Urothelium cell line (cell line): ENCODE measurements at regions not wholly inside any gene's neighbourhood (a gene's known extent, or its start where the extent isn't known, plus 50 kb on each side); places are given as distances from the start of the nearest gene placed in this dataset.

Experiments
- DNase-seq: peaks from one replicate; pipeline ENCODE4 v3.0.0; 2011; ENCODE audit warnings: low spot score, mixed read lengths
- FAIRE-seq: peaks from 2 replicates; lab custom pipeline; 2011; peaks lifted over from hg19 to GRCh38; lab: Jason Lieb, UNC

DNA sequence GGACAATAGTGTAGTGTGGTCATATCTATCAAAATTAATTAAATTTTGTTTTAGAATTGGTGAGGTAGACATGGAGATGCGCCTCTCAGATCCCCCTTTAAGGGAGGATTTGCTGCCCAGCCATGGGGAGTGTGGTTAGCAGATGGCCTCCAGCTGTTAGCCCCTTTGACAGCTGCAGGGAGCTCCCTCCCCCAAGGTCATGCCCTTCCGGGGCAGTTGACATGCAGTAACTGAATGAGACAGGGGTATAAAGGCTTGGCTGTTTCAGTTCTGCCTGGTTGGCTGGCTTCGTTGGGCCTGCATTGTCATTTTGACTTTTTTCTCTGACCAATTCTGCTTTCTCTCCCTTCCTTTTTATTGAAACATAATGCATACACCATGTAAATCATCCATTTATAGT, 291.5 kb upstream of the SRRM4 start:
- DNase-seq = no peak
- no peak for FAIRE-seq

DNA sequence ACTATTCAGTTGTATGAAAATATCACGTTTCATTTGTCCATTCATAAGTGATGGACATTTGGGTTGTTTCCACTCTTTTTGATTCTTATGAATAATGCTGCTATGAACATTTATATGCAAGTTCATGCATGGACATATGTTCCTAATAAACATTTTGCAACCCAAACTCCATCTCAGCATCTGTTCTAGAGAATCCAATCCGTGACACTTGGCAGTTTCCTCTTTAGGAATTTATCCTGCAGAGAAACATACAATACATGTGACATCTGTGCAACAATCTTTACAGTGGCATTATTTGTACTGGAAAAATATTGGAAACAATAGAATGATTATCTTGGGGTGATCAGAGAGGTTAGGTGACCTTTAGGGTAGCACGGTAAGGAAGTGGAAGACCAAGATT, 290.8 kb upstream of the SRRM4 start:
- FAIRE-seq = no peak

DNA sequence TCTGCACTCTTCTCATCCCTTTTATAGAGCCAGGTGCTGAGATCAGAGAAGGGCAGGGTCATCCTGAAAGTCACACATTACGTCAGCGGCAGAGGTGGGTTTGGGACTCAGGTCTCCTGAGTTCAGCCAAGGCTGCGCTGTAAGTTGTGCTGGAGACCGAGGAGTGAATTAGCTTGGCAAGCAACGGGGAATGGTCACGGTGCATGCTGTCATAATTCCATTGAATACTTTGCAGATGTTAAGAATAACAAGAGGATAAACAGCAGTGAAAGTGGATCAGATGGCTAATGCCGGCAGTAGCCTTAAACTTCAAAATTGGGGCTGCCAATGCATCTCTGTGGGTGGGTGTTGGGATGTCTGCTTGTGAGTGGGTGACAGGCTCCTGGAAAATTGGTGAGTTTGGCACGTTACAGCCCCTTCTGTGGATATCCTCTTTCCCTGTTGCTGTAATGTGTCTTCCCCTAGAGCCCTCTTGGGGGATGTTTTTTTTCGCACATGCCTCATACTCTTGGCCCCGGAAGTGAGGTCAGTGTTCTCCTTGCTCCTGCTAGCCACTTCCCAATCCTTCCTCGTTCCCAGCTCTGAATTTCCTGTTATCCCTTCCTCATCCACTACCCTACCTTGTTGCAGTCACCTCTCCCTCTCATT, 287.1 kb upstream of the SRRM4 start:
- no peak for DNase-seq
- FAIRE-seq = no peak

More for the DNA sequence above, 290.8 kb upstream of the SRRM4 start:
- no peak for DNase-seq

DNA sequence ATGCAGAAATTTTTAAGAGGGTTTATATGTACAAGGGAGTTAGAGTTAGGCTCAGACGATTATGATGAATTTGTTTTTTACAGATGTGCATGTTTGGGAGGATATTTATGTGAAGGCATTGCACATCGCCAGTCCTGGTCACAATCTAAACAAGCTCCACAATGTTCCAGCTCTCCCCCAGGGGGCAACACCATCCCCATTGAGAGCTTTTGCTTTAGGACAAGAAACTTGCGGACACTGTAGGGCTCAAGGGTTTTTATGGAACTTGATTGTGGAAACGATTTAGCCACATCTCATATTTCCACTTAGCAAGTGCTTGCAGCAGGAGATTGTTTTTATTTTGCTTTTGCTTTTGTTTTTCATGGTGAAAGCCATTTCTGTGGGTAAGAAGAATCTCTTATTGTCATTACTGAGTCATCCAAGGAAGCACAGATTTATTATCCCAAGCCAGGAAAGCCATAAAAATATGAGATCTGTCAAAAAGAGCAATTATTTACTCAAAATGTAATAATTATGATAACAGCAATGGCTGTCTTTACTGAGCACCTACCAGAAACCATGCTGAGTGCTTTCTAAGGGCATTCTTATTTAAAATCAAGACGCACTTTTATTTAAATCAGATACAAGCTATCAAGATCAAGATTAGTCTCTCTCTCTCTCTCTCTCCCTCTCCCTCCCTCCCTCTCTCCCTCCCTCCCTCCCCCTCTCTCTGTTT, 276.7 kb upstream of the SRRM4 start:
- FAIRE-seq = no peak

DNA sequence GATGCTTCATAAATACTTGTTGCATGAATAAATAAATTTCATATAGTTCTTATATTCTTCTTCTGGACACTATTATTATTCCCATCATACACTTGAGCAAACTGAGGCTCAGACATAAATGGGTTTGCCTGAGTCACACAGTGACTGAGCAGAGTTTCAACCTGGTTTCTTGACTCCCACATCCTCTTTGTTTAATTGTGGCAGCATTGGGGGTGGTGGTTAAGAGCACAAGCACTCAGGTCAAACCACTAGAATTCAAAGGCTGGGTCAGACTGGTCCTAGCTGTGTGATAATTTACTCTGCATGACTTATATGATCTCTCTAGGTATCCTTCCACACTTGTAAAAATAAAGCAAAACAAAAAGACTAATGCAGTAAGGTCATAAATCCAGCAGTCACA, 274.9 kb upstream of the SRRM4 start:
- FAIRE-seq = no peak
- no peak for DNase-seq

More for the DNA sequence above, 276.7 kb upstream of the SRRM4 start:
- DNase-seq = no peak

DNA sequence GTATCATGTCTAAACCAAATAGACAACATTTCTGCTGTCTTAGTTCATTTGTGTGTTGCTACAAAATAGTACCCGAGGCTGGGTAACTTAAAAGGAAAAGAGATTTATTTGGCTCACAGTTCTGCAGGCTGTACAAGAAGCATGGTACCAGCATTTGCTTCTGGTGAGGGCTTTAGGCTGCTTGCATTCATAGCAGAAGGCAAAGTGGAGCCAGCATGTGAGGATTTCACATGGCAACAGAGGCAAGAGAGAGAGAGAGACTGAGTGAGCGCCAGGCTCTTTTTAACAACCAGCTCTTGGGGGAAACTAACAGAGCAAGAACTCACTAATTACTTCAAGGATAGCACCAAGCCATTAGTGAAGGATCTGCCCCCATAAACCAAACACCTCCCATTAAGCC, 271.4 kb upstream of the SRRM4 start:
- FAIRE-seq = no peak

DNA sequence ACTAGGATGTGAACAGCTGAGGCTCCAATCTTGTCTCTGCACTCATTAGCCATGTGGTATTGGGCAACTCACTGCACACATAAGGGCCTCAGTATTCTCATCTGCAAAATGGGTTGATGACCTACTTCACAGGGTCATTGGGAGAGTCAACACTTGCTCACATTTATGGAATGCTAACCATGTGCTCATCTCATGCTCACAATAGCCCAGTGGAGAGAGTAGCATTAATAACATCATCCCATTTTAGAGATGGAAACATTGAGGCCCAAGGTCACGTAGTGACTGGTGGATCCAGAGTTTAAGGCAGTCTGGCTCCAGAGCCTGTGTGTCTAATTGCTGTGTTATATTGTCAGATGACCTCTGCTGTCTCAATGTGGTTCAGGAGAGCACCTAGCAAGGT, 270.2 kb upstream of the SRRM4 start:
- no peak for DNase-seq
- FAIRE-seq = no peak

More for the DNA sequence above, 271.4 kb upstream of the SRRM4 start:
- DNase-seq = no peak

DNA sequence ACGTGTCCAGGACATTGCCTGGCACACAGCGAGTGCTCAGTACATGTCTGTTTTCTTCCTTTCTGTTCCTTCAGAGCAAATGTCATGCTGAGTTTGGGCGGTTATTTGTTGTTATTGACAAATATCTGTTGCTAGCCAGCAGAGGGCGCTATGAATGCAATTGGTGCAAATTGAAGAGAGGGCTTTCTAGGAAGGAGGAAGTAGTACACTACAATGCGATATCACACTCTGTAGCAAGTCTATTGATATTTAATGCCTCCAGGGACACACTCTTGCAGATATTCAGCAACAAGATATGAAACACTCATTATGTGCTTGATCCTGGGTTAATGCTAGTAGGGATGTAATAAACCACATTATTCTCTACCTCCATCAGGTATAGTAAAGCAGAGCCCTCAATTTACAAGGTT, 267.3 kb upstream of the SRRM4 start:
- peak; percentile 31 for DNase-seq
- no peak for FAIRE-seq

DNA sequence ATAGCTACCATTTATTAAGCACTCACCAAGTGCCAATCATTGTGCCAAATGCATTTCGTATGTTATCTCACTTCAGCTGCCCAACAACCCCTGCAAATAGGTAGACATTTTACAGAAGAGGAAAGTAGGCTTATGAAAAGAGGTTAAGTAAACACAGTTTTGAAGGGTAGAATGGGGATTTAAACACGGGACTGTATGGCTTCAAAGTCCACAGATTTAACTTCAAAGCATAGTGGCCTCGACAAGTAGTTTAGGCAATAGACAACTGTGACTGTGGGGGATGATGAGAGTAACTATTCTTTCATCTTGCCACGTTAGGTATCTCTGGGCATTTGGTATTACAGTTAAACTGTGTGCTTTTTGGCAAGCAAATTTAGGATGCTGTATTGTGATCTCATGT, 266.8 kb upstream of the SRRM4 start:
- no peak for FAIRE-seq

DNA sequence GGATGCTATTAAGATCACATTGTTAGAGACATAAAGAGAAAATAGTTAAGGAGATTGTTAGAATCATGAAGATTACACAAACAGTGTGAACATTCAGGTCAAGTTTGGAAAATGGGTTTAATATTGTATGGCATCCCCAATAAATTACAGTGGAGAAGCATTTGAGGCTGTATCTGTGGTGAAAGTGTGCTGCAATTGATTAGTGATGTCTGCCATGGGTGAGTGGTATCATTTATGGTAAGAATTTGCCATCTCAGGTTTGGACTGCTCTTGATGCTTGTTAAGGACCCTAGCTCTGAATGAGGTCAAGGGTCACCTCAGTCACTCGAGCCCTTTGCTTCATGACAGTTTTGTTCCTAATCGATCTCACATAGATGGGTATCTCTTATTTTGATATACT, 265.7 kb upstream of the SRRM4 start:
- DNase-seq = no peak
- no peak for FAIRE-seq

More for the DNA sequence above, 266.8 kb upstream of the SRRM4 start:
- no peak for DNase-seq

DNA sequence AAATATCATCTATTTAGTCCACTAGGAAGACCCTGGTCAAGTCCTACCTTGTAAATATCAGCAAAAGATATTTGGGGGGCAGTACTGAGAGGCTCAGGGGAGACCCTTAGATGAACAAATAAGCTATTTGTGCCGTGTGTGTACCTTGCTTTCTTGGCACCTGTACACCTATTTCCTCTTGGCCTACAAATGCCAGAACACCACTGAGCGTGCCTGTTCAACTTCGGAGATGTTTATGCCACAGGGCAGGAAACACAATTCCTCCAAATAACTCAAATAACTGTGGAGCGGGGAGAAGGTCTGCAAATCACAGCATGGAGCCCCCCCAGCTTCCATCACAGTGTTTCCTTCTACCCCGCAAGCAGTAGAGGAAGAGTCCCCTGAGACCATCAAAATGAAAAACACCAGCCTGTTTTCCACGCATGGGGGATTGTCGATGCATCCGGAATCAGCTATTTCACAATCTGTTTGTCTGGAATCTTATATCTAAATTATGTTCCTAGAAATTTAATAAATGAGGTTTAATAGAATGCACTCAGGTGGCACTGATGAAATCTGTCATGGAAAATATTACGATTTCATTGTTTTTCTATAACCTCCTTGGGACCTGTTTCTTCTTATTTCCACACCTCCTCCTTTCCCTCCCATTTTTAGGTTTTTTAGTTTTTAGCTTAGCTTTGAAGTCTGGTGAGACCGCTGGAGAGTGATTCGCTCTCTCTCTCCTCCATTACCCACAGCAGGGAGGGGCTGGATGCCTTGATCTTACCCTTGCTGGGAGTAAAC, 254.0 kb upstream of the SRRM4 start:
- FAIRE-seq = no peak
- no peak for DNase-seq

DNA sequence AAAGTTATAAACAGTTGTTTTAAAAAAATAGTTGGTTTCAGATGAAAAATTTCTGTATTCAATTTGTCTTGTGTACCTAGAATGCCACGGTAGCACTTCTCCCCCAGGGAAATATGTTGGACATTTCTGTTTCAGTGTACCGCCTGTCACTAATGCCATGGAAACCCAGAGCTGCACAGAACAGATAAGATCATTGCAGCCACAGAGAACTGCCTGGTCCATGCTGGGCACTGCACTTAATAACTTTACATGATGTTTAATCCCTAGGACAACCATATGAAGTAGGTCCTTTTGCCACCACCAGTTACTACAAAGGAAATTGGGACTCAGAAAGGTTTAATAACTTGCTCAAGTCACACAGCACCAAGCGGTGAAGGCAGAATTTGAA, 253.4 kb upstream of the SRRM4 start:
- no peak for FAIRE-seq
- no peak for DNase-seq

DNA sequence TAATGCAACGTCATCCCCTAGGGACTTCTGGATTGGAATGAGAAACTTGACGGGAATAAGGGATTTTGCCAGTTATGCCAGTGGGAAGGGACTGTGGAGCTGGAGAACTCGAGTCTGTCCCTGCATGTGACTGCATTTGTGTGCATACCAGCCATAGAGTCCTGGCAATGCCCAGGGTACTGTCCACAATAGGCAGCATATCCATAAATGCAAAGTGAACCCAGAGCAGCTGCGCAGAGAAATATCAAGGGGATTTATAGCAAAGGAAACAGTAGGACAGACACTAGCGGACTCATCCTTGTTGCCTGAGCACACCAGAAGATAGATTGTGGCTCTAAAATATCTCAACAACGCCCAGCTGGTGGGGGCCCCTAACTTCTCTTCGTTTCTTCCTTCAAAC, 247.1 kb upstream of the SRRM4 start:
- DNase-seq = no peak
- no peak for FAIRE-seq

DNA sequence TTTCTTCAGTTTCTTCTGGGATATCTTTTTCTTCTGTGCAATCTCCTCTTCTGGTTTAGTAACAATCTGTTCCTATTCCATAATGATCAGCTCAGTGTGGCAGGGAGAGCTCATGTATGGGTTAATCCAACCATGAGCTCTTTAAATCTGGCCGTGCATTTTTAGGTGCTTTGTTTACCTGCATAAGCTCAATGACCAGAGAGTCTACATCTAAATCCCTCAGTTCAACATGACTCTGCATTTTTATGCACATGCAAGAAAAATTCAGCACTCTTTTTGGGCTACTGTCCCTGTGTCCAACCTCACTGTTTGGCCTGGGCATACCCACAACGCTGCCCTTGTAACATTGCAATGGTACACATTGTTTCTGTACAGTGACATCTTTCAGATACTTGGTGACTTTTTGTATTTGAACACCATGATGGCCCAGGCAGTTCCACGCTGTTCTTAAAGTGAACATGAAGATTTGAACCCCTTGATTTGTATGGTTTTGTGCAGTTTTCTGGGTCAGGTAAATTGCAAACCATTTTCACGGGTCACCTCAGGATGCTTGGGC, 243.3 kb upstream of the SRRM4 start:
- no peak for DNase-seq
- no peak for FAIRE-seq

DNA sequence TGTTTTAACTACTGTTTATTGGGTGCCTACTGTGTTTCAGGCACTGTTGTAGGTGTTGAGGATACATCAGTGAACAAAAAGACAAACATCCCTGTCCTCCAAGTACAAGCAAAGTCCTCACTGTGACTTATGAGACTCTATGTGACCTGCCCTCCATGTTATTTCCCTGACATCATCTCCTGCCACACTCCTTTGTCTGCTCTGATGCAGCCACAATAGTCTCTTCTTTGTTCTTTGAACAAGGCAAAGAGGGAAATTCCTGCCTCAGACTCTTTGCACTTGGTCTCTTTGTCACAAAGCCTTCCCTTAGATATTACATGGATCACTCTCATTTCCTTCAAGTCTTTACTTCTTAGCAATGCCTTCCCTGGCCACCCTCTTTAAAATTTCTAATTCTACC, 240.1 kb upstream of the SRRM4 start:
- DNase-seq (no peak), FAIRE-seq (no peak)

DNA sequence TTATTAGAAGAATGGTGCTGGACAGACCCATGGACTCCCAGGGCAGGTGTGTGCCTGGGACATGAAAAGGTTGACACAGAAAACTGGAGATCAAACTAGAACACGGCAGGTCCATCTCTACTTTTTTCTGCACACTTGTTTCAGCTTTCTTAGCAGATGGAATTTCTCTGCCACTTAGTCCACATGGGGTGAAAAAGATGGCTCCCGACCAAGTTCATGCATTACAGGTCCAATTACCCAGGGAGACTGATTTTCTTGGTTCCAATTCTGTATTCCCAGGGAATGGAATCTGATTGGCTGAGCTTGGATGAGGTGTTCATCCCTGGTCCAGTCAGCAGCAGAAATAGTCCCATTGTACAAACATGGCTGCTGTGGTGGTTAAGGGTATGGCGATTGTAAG, 238.9 kb upstream of the SRRM4 start:
- FAIRE-seq = no peak

DNA sequence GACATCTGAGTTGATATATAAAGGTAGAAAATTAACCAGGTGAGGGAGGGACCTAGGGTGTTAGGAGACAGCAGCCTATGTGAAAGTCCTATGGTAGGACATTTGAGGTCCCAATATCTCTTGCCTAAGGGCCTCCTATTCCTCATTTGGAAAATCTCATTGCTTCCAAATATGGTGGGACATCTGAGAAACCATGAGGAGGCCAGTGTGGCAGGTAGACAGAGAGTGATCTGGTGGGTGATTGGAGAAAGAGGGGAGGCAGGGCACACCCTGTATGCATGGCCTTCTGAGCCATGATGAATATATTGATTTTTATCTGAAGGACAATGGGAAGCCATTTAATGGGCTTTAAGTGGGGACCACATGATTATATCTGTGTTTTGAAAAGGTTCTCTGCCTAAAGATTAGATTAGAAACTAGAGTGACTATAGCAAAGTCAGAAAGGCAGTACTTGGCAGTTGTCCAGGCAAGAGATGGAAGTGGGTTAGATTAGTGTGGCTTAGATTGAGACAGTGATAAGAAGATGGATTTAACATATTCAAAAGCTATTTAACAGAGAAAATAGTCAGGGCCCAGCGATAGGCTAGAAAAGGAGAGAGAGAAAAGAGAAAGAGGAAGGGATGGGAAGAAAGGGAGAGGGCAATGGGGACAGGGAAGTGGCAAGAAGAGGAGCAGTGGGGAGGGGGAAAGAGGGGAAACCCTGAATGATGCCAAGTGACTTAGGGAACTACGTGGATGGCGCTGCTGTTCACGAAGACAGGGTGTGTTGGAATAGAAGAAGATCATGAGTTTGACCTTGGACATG, 237.2 kb upstream of the SRRM4 start:
- FAIRE-seq = no peak

More for the DNA sequence above, 238.9 kb upstream of the SRRM4 start:
- no peak for DNase-seq

DNA sequence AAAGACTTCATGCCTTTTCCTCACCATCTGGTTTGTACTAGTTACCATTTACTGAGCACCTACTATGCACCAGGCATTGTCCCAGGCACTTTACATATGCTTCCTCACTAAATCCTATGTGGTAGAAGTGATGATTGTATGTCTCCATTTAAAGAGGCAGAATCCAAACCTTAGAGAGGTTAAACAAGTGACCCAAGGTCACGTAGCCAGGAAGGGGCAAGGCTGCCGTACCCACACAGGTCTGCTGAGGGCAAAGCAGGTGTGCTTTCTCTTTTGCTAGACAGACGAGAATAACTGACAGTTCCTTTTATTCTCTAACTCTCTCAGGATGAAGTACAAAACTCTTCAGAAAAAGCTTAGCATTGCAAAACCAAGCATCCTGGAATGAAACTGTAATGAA, 235.2 kb upstream of the SRRM4 start:
- no peak for DNase-seq
- FAIRE-seq = no peak

More for the DNA sequence above, 237.2 kb upstream of the SRRM4 start:
- no peak for DNase-seq

DNA sequence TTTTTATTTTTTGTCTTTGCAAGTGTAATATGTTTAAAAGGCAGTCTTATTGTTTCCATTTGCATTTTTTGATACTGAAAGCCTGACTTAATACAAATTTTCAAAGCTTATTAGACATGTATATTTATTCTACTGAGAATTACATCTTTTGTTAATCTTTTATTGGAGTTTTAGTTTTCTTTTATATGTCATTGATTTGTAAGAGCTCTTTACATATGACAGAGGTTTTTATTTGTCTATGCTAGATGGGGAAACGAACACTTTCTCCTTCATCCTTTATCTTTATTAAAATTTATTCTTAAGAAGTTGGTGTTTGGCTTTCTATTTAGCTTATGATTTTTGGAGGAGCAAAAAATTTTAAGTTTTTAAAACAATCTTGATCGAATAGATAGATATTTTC, 234.4 kb upstream of the SRRM4 start:
- DNase-seq (no peak), FAIRE-seq (no peak)

DNA sequence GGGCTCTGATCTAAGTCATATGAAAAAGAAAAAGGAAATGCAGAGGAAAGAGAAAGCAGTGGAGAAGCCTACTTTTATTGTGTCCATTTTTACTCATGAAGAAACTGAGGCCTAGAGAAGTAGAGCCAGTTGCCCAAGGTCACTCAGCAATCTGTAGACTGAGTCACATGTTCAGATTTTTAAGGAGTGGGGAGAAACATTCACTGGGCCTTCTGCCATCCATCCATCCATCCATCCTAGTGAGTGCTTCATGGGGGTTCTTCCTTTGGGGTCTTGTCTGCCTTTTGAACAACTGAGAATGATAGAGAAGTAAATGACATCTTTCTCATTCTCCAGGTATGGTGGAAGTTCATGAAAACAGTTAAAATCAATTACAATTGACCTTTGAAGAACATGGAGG, 233.6 kb upstream of the SRRM4 start:
- no peak for DNase-seq
- no peak for FAIRE-seq
